PC-3 (cell line): ENCODE measurements at regions not wholly inside any gene's neighbourhood (a gene's known extent, or its start where the extent isn't known, plus 50 kb on each side); places are given as distances from the start of the nearest gene placed in this dataset.

ENCODE experiments used
- ATAC-seq: fragments of 200-7000 bp; cut with Tn5 transposase; 2 replicates; pipeline ENCODE4 v1.9.1; 2020; ENCODE audit warnings: mild to moderate bottlenecking, moderate library complexity
- BruUV-seq: library from RNA; stranded (reverse); fragments of 400-500 nt; replicated peaks from 2 replicates; lab custom pipeline; 2021; lab: Mats Ljungman, UMichigan
- CTCF ChIA-PET: fragments of 300-600 bp; sonication (Branson Sonifier 250); formaldehyde crosslinking; loops from one replicate; lab custom pipeline; 2022; ENCODE audit warnings: antibody characterized with exemption; lab: Charles Lee
- POLR2A ChIA-PET: fragments of 300-600 bp; sonication (Branson Sonifier 250); formaldehyde crosslinking; loops from one replicate; lab custom pipeline; 2022; ENCODE audit warnings: antibody characterized with exemption; ENCODE audit not compliant: unreplicated experiment; lab: Charles Lee
- DNase-seq: peaks from one replicate; pipeline ENCODE4 v3.0.0-alpha.2; 2015
- H2AFZ ChIP-seq: fragments of 300-600 bp; sonication (generic); 2 replicates; pipeline ENCODE4 v1.6.0; 2016; ENCODE audit warnings: antibody characterized with exemption, low read length
- H3F3A ChIP-seq: fragments of 300-600 bp; sonication (generic); one replicate; pipeline ENCODE4 v1.6.0; 2017; ENCODE audit warnings: antibody characterized with exemption, low read length, control low read depth, mild to moderate bottlenecking; ENCODE audit not compliant: unreplicated experiment
- H3K27ac ChIP-seq: fragments of 300-600 bp; sonication (generic); 2 replicates; pipeline ENCODE4 v1.5.1; 2016; ENCODE audit warnings: mild to moderate bottlenecking, low read length
- H3K27me3 ChIP-seq: fragments of 300-600 bp; sonication (generic); 2 replicates; pipeline ENCODE4 v1.6.1; 2016; ENCODE audit warnings: low read length, mixed read lengths
- H3K36me3 ChIP-seq: fragments of 300-600 bp; sonication (generic); 2 replicates; pipeline ENCODE4 v1.6.1; 2016; ENCODE audit warnings: low read depth, mixed run types, low read length, mixed read lengths
- H3K4me1 ChIP-seq: fragments of 300-600 bp; sonication (generic); 2 replicates; pipeline ENCODE4 v1.5.1; 2016; ENCODE audit warnings: low read length; ENCODE audit not compliant: insufficient read depth
- H3K4me2 ChIP-seq: fragments of 300-600 bp; sonication (generic); 2 replicates; pipeline ENCODE4 v1.6.0; 2016; ENCODE audit warnings: low read length
- H3K4me3 ChIP-seq: fragments of 300-600 bp; sonication (generic); 2 replicates; pipeline ENCODE4 v1.5.1; 2016; ENCODE audit warnings: mild to moderate bottlenecking, low read length, mixed read lengths
- H3K79me2 ChIP-seq: fragments of 300-600 bp; sonication (generic); 2 replicates; pipeline ENCODE4 v1.6.1; 2017; ENCODE audit warnings: low read length, mixed read lengths
- H3K9ac ChIP-seq: fragments of 300-600 bp; sonication (generic); 2 replicates; pipeline ENCODE4 v1.6.0; 2016; ENCODE audit warnings: mild to moderate bottlenecking, low read length
- H3K9me2 ChIP-seq: fragments of 300-600 bp; sonication (generic); replicated peaks from 2 replicates; pipeline ENCODE4 v1.6.1; 2016; ENCODE audit warnings: mixed run types, low read length, mixed read lengths
- H3K9me3 ChIP-seq: fragments of 300-600 bp; sonication (generic); 2 replicates; pipeline ENCODE4 v1.6.1; 2016; ENCODE audit warnings: low read length, mixed read lengths
- H4K20me1 ChIP-seq: fragments of 300-600 bp; sonication (generic); 2 replicates; pipeline ENCODE4 v1.6.1; 2016; ENCODE audit warnings: low read length, mixed read lengths
- EZH2 ChIP-seq: fragments of 300-600 bp; sonication (generic); IDR thresholded peaks from one replicate; pipeline ENCODE4 v1.6.1; 2017; ENCODE audit warnings: antibody characterized with exemption, mild to moderate bottlenecking, low read length; ENCODE audit not compliant: unreplicated experiment
- EZH2phosphoT487 ChIP-seq: fragments of 300-600 bp; sonication (generic); IDR thresholded peaks from 2 replicates; pipeline ENCODE4 v1.6.1; 2018; ENCODE audit warnings: mild to moderate bottlenecking, antibody characterized with exemption, low read length, borderline replicate concordance
- intact Hi-C: fragments of 100-400 bp; cut with micrococcal nuclease; formaldehyde crosslinking; loops from 2 replicates; pipeline ENCODE4 v1.9.0; 2023
- TF ChIP-seq, protein P1 (sequence below): fragments of 300-600 bp; sonication (generic); conservative IDR thresholded peaks from 2 replicates; pipeline ENCODE4 v1.5.1; 2017; ENCODE audit warnings: antibody characterized with exemption, low read depth, mild to moderate bottlenecking, low read length

DNA sequence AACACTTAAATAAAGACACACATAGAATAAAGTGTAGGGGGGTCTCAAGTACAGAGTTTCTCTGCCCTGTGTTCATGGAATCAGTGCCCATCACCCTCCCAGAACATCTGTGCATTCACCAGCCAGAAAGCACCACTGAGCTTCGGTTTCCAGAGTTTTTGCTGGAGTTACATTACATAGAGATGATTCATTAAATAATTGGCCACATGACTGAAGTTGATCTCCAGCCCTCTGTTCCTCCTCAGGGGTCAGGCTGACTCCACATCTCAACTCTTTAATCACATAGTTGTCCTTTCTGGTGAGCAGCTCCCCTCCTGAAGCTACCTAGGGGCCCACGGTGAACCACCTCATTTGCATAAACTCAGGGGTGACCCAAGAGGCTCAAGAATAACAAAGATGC lies 129.8 kb downstream of the METTL4 start:
- Histone ChIP-seq H2AFZ (no peak overlapping the region), H3K27ac (no peak overlapping the region), H3K4me2 (no peak overlapping the region), H4K20me1 (no peaks in the 10 kb centered on the region), H3K27me3 (no peaks in the 10 kb centered on the region), H3K4me3 (no peak overlapping the region), H3F3A (no peaks in the 10 kb centered on the region), H3K9ac (no peak overlapping the region), H3K36me3 (no peaks in the 10 kb centered on the region), H3K9me3 (no peaks in the 10 kb centered on the region), H3K4me1 (peaks cover 11% of the 10 kb centered on the region), H3K79me2 (no peaks in the 10 kb centered on the region), H3K9me2 (no peaks in the 10 kb centered on the region)
- intact Hi-C loops, result no loop called here
- BruUV-seq, result no TSS peak
- ChIA-PET POLR2A (no interaction called here), CTCF (no interaction called here)
- ATAC-seq (no peak), DNase-seq (peak; percentile 13)
- TF ChIP-seq, protein P1, sequence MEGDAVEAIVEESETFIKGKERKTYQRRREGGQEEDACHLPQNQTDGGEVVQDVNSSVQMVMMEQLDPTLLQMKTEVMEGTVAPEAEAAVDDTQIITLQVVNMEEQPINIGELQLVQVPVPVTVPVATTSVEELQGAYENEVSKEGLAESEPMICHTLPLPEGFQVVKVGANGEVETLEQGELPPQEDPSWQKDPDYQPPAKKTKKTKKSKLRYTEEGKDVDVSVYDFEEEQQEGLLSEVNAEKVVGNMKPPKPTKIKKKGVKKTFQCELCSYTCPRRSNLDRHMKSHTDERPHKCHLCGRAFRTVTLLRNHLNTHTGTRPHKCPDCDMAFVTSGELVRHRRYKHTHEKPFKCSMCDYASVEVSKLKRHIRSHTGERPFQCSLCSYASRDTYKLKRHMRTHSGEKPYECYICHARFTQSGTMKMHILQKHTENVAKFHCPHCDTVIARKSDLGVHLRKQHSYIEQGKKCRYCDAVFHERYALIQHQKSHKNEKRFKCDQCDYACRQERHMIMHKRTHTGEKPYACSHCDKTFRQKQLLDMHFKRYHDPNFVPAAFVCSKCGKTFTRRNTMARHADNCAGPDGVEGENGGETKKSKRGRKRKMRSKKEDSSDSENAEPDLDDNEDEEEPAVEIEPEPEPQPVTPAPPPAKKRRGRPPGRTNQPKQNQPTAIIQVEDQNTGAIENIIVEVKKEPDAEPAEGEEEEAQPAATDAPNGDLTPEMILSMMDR, result no peak
- no peak for TF ChIP-seq EZH2phosphoT487
- TF ChIP-seq EZH2, result no peak

DNA sequence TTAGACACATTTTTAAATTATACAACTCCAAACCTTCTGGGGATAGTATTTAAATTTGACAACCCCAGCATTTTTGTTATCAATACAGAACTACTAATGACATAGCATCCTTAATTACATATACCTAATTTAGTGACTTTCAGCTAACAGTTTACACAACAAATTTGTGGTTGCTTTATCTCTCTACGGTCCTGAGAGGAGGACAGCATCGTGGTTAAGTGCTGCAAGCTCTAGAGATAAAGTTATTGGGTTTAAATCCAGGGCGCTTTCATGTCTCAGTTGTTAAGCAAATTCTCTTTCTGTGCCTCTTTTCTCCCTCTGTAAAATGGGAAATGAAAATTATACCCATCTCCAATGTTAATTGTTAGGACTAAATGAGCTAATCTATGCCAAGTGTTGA lies 129.3 kb downstream of the METTL4 start:
- Histone ChIP-seq H3K4me3 (no peak overlapping the region), H3K4me1 (peaks cover 11% of the 10 kb centered on the region), H3K36me3 (no peaks in the 10 kb centered on the region), H3K9ac (no peak overlapping the region), H3K79me2 (no peaks in the 10 kb centered on the region), H3K27ac (no peak overlapping the region), H3K4me2 (no peak overlapping the region), H3K9me3 (no peaks in the 10 kb centered on the region), H3K9me2 (no peaks in the 10 kb centered on the region), H3F3A (no peaks in the 10 kb centered on the region), H2AFZ (no peak overlapping the region), H3K27me3 (no peaks in the 10 kb centered on the region), H4K20me1 (no peaks in the 10 kb centered on the region)
- TF ChIP-seq EZH2, result no peak
- TF ChIP-seq EZH2phosphoT487, result no peak
- TF ChIP-seq, protein P1, result no peak
- intact Hi-C loops, result no loop called here
- ChIA-PET POLR2A (no interaction called here), CTCF (no interaction called here)
- BruUV-seq, result no TSS peak
- DNase-seq (no peak), ATAC-seq (no peak)

DNA sequence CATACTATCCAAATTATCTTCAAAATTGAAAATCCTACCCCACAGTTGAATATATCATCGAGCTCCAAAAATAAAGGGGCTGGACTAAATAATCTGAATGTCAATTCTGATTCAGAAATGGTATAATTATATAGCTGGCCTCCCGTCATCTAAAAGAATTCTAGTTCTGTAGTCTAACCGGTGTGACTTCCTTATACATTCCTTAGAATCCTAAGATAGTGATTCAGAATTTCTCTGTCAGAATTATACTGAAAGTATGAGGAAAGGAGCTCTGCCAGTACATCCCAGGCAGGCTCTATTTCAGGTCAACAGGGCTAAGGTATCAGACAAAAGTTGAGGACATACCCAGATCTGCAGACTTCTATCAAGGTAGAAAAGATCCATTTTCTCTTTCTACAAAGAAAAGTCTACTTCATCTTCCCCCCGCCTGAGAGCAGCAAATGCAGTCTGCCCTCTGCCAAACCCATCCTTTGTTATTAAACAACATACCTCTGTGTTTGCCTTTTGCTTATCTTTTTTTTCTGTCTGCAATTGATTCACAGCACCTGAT lies 128.5 kb downstream of the METTL4 start:
- Histone ChIP-seq H3K9me3 (no peaks in the 10 kb centered on the region), H3K9me2 (no peaks in the 10 kb centered on the region), H3K36me3 (no peaks in the 10 kb centered on the region), H4K20me1 (no peaks in the 10 kb centered on the region), H3K9ac (no peak overlapping the region), H3K27me3 (no peaks in the 10 kb centered on the region), H3K4me1 (peaks cover 11% of the 10 kb centered on the region), H3F3A (no peaks in the 10 kb centered on the region), H3K79me2 (no peaks in the 10 kb centered on the region), H3K4me3 (no peak overlapping the region), H3K27ac (no peak overlapping the region), H3K4me2 (peak overlapping the region; percentile 18), H2AFZ (no peak overlapping the region)
- POLR2A ChIA-PET, result interaction anchor here (0.5 kb wide), 1 partner anchor 71 kb away, joined by 5 read pairs; no protein-coding TSS in a partner anchor
- ATAC-seq (peak; percentile 96), DNase-seq (peak; percentile 83)
- BruUV-seq, result no TSS peak
- intact Hi-C loops, result no loop called here
- TF ChIP-seq EZH2phosphoT487 (no peak), EZH2 (no peak)
- TF ChIP-seq, protein P1, result no peak
- CTCF ChIA-PET, result interaction anchor here (0.6 kb wide), 2 partner anchors 99 to 212 kb away, joined by 3 to 5 read pairs; no protein-coding TSS in a partner anchor
